ENCODE measurements at regions not wholly inside any gene's neighbourhood (a gene's known extent, or its start where the extent isn't known, plus 50 kb on each side); places are given as distances from the start of the nearest gene placed in this dataset.

GRCh38 chr1:25023826-25024225 lies 93.8 kb upstream of the RUNX3 start:
- TF ChIP-seq CTCF (IDR thresholded peaks at IDR 0.05), result no peak
- TF ChIP-seq ZFX (IDR thresholded peaks at IDR 0.05; ENCODE audit: borderline replicate concordance), result no peak
